ENCODE measurements at regions not wholly inside any gene's neighbourhood (a gene's known extent, or its start where the extent isn't known, plus 50 kb on each side); places are given as distances from the start of the nearest gene placed in this dataset.

DNA sequence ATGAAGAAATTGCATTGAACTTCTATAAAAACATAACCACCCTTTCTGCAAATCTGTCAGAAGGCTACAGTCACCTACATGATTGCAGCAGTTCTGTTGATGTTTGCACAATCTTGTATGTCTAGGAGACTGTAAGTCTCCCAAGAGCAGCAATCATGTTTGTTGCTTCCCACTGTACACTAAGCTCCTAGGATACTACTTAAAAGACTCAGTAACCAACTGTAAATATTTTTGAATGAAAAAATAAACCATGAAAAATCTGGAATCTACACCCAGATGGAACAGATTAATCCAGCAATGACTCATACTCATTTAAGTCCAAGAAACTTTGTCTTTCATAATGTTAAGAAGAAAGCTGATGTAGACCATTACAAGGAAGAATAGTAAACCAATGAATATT, 168.5 kb upstream of the ATXN1 start:
- CTCF ChIA-PET (ENCODE audit: unreplicated experiment), result no interaction called here
- no peak overlapping the region for H3K27ac ChIP-seq (ENCODE audit: low read depth, low read length, poor library complexity, severe bottlenecking)
- H3K4me1 ChIP-seq (ENCODE audit: insufficient read depth, low read length, poor library complexity, severe bottlenecking), result no peaks in the 10 kb centered on the region
- intact Hi-C loops (cut with micrococcal nuclease; ENCODE audit: unreplicated experiment), result no loop called here
- TF ChIP-seq EZH2phosphoT487 (IDR thresholded peaks at IDR 0.05; ENCODE audit: borderline replicate concordance, low read depth, low read length), result no peak
- TF ChIP-seq, protein P1, sequence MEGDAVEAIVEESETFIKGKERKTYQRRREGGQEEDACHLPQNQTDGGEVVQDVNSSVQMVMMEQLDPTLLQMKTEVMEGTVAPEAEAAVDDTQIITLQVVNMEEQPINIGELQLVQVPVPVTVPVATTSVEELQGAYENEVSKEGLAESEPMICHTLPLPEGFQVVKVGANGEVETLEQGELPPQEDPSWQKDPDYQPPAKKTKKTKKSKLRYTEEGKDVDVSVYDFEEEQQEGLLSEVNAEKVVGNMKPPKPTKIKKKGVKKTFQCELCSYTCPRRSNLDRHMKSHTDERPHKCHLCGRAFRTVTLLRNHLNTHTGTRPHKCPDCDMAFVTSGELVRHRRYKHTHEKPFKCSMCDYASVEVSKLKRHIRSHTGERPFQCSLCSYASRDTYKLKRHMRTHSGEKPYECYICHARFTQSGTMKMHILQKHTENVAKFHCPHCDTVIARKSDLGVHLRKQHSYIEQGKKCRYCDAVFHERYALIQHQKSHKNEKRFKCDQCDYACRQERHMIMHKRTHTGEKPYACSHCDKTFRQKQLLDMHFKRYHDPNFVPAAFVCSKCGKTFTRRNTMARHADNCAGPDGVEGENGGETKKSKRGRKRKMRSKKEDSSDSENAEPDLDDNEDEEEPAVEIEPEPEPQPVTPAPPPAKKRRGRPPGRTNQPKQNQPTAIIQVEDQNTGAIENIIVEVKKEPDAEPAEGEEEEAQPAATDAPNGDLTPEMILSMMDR (conservative IDR thresholded peaks at IDR 0.05; ENCODE audit: low read length), result no peak
- no peaks in the 10 kb centered on the region for H3K36me3 ChIP-seq (ENCODE audit: insufficient read depth, low read length)
- H3K4me2 ChIP-seq (ENCODE audit: low read length), result no peak overlapping the region
- no peaks in the 10 kb centered on the region for H3K9me2 ChIP-seq (ENCODE audit: insufficient read depth, low read length)
- H2AFZ ChIP-seq (ENCODE audit: low read length), result no peak overlapping the region
- no peak for DNase-seq (ENCODE audit: low spot score)
- no peak overlapping the region for H3K4me3 ChIP-seq (ENCODE audit: low read depth, low read length, poor library complexity, severe bottlenecking)
- POLR2A ChIA-PET, result interaction anchor here (0.9 kb wide), 1 partner anchor 64 kb away, joined by 3 read pairs; no protein-coding TSS in a partner anchor
- no peaks in the 10 kb centered on the region for H4K20me1 ChIP-seq (ENCODE audit: insufficient read depth, low read length)
- H3K79me2 ChIP-seq (ENCODE audit: insufficient read depth, low read depth, low read length), result no peaks in the 10 kb centered on the region
- BruUV-seq (replicated peaks), result no TSS peak
- no peaks in the 10 kb centered on the region for H3K9me3 ChIP-seq (ENCODE audit: low read length)

DNA sequence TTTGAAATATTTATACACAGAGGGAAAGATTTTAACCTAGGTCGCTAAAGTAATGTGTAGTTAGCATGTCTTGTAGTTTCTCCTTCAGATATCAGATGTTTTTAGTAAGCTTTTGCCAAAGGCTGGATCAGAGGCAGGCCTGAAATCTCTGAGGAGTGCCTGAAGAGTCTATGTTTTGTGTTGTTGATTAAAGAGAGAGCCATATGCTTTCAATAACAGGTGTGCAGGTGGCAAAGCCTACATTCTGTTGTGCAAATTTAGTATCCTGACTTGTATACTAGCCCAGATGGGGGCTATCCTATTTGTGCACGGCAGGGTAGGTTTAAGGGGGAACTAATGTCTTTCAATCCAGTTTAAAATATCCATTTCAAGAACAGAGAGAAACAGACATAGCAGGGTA, 167.1 kb upstream of the ATXN1 start:
- H2AFZ ChIP-seq (ENCODE audit: low read length), result no peak overlapping the region
- POLR2A ChIA-PET, result no interaction called here
- TF ChIP-seq, protein P1 (conservative IDR thresholded peaks at IDR 0.05; ENCODE audit: low read length), result no peak
- TF ChIP-seq EZH2phosphoT487 (IDR thresholded peaks at IDR 0.05; ENCODE audit: borderline replicate concordance, low read depth, low read length), result no peak
- no peaks in the 10 kb centered on the region for H3K4me1 ChIP-seq (ENCODE audit: insufficient read depth, low read length, poor library complexity, severe bottlenecking)
- H3K4me2 ChIP-seq (ENCODE audit: low read length), result no peak overlapping the region
- no peaks in the 10 kb centered on the region for H3K79me2 ChIP-seq (ENCODE audit: insufficient read depth, low read depth, low read length)
- no peaks in the 10 kb centered on the region for H3K9me2 ChIP-seq (ENCODE audit: insufficient read depth, low read length)
- no peaks in the 10 kb centered on the region for H4K20me1 ChIP-seq (ENCODE audit: insufficient read depth, low read length)
- no TSS peak for BruUV-seq (replicated peaks)
- intact Hi-C loops (cut with micrococcal nuclease; ENCODE audit: unreplicated experiment), result no loop called here
- CTCF ChIA-PET (ENCODE audit: unreplicated experiment), result no interaction called here
- H3K9me3 ChIP-seq (ENCODE audit: low read length), result no peaks in the 10 kb centered on the region
- no peak for DNase-seq (ENCODE audit: low spot score)
- no peaks in the 10 kb centered on the region for H3K36me3 ChIP-seq (ENCODE audit: insufficient read depth, low read length)
- H3K27ac ChIP-seq (ENCODE audit: low read depth, low read length, poor library complexity, severe bottlenecking), result no peak overlapping the region
- H3K4me3 ChIP-seq (ENCODE audit: low read depth, low read length, poor library complexity, severe bottlenecking), result no peak overlapping the region

DNA sequence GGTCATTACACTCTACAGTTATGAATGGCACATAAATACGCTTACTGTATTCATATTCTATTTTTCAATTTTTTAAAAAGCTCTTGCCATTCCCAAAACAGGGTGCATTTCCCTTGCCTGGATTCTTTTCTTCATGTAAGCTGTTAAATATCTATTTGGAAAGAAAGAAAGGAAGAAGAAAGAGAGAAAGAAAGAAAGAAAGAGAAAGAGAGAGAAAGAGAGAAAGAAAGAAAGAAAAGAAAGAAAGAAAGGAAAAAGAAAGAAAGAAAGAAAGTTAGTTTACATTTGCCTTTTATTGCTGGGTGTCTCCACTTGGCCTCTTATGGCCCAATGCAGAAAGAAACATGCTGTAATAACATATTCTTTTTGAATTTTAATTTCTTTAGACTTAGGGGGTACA, 165.9 kb upstream of the ATXN1 start:
- intact Hi-C loops (cut with micrococcal nuclease; ENCODE audit: unreplicated experiment), result no loop called here
- ChIA-PET CTCF (ENCODE audit: unreplicated experiment) (no interaction called here), POLR2A (no interaction called here)
- Histone ChIP-seq H3K4me3 (ENCODE audit: low read depth, low read length, poor library complexity, severe bottlenecking) (no peak overlapping the region), H2AFZ (ENCODE audit: low read length) (no peak overlapping the region), H3K4me2 (ENCODE audit: low read length) (no peak overlapping the region), H3K9me2 (ENCODE audit: insufficient read depth, low read length) (no peaks in the 10 kb centered on the region), H3K27ac (ENCODE audit: low read depth, low read length, poor library complexity, severe bottlenecking) (no peak overlapping the region), H4K20me1 (ENCODE audit: insufficient read depth, low read length) (no peaks in the 10 kb centered on the region), H3K9me3 (ENCODE audit: low read length) (no peaks in the 10 kb centered on the region), H3K36me3 (ENCODE audit: insufficient read depth, low read length) (no peaks in the 10 kb centered on the region), H3K79me2 (ENCODE audit: insufficient read depth, low read depth, low read length) (no peaks in the 10 kb centered on the region), H3K4me1 (ENCODE audit: insufficient read depth, low read length, poor library complexity, severe bottlenecking) (no peaks in the 10 kb centered on the region)
- TF ChIP-seq, protein P1 (conservative IDR thresholded peaks at IDR 0.05; ENCODE audit: low read length), result no peak
- no peak for TF ChIP-seq EZH2phosphoT487 (IDR thresholded peaks at IDR 0.05; ENCODE audit: borderline replicate concordance, low read depth, low read length)
- DNase-seq (ENCODE audit: low spot score), result no peak
- no TSS peak for BruUV-seq (replicated peaks)
